ENCODE measurements at regions not wholly inside any gene's neighbourhood (a gene's known extent, or its start where the extent isn't known, plus 50 kb on each side); places are given as distances from the start of the nearest gene placed in this dataset.
"Not testable (repeated sequence)": the region's sequence is repeated elsewhere in the genome, so short reads cannot be mapped to it uniquely, and the experiment has no call there.

DNA sequence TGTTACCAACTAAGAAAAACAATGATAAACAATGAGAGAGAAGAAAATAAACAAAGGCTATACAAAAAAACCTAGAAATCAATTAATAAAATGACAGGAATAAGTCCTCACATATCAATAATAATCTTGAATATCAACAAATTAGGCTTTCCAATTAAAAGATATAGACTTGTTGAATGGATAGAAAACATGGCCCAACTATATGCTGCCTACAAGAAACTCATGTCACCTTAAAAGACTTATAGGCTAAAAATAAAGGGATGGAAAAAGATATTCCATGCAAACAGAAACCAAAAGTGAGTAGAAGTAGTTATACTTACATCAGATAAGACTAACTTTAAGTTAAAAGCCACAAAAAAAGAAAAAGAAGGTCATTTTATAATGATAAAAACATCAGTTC is 183.9 kb downstream of the MYRFL start:
- CTCF ChIA-PET = no interaction called here
- TF ChIP-seq EZH2 (IDR thresholded peaks at IDR 0.05; ENCODE audit: low read depth) = no peak
- TF ChIP-seq, protein P1, sequence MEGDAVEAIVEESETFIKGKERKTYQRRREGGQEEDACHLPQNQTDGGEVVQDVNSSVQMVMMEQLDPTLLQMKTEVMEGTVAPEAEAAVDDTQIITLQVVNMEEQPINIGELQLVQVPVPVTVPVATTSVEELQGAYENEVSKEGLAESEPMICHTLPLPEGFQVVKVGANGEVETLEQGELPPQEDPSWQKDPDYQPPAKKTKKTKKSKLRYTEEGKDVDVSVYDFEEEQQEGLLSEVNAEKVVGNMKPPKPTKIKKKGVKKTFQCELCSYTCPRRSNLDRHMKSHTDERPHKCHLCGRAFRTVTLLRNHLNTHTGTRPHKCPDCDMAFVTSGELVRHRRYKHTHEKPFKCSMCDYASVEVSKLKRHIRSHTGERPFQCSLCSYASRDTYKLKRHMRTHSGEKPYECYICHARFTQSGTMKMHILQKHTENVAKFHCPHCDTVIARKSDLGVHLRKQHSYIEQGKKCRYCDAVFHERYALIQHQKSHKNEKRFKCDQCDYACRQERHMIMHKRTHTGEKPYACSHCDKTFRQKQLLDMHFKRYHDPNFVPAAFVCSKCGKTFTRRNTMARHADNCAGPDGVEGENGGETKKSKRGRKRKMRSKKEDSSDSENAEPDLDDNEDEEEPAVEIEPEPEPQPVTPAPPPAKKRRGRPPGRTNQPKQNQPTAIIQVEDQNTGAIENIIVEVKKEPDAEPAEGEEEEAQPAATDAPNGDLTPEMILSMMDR (conservative IDR thresholded peaks at IDR 0.05) = no peak

DNA sequence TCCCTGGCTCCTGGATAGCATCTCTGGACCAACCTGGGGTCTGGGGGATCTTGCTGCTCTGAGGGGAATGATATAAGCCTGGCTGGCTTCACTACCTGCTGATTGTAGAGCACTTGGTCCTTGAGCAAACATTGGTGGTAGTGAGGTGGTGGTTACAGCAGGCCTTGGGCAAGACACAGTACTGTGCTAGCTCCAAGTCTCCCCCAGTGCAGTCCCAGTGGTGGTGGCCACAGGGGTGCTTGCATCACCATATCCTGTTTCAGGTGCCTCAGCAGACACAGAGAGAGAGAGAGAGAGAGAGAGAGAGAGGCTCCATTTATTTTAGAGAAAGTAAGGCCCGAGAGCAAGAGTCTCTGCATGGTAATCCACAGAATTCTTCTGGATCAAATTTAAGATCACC is 186.3 kb downstream of the MYRFL start:
- ChIA-PET POLR2A (ENCODE audit: unreplicated experiment) (no interaction called here), CTCF (interaction anchor here (0.6 kb wide), 1 partner anchor 182 kb away, joined by 3 read pairs; no protein-coding TSS in a partner anchor)
- Histone ChIP-seq H3K4me2 (no peak overlapping the region), H3K79me2 (ENCODE audit: low read depth) (no peaks in the 10 kb centered on the region), H3F3A (ENCODE audit: insufficient read depth, low read depth) (peaks cover 9% of the 10 kb centered on the region), H3K4me3 (no peak overlapping the region), H3K36me3 (ENCODE audit: low read depth) (no peaks in the 10 kb centered on the region), H3K27me3 (ENCODE audit: insufficient read depth, low read depth) (no peaks in the 10 kb centered on the region), H3K27ac (no peak overlapping the region), H3K9me3 (ENCODE audit: insufficient read depth, low read depth) (peaks cover 10% of the 10 kb centered on the region; the same call in 1 of the 2 replicates), H3K9me2 (ENCODE audit: insufficient read depth) (no peaks in the 10 kb centered on the region), H4K20me1 (ENCODE audit: insufficient read depth) (no peaks in the 10 kb centered on the region), H2AFZ (no peak overlapping the region), H3K4me1 (replicated peaks; ENCODE audit: insufficient read depth) (peaks cover 20% of the 10 kb centered on the region)
- no peak for TF ChIP-seq EZH2 (IDR thresholded peaks at IDR 0.05; ENCODE audit: low read depth)
- TF ChIP-seq, protein P1 (conservative IDR thresholded peaks at IDR 0.05) = no peak
- DNase-seq = no peak
- no TSS peak for BruUV-seq (replicated peaks)
- intact Hi-C loops (cut with micrococcal nuclease; ENCODE audit: unreplicated experiment) = no loop called here

More for the DNA sequence above, 183.9 kb downstream of the MYRFL start:
- Histone ChIP-seq H3F3A (ENCODE audit: insufficient read depth, low read depth) (peaks cover 9% of the 10 kb centered on the region), H3K9me2 (ENCODE audit: insufficient read depth) (no peaks in the 10 kb centered on the region), H2AFZ (no peak overlapping the region), H3K4me3 (no peak overlapping the region), H3K4me1 (replicated peaks; ENCODE audit: insufficient read depth) (peaks cover 20% of the 10 kb centered on the region), H3K27me3 (ENCODE audit: insufficient read depth, low read depth) (no peaks in the 10 kb centered on the region), H3K79me2 (ENCODE audit: low read depth) (no peaks in the 10 kb centered on the region), H3K9me3 (ENCODE audit: insufficient read depth, low read depth) (peaks cover 10% of the 10 kb centered on the region; the same call in 1 of the 2 replicates), H3K36me3 (ENCODE audit: low read depth) (no peaks in the 10 kb centered on the region), H3K4me2 (no peak overlapping the region), H4K20me1 (ENCODE audit: insufficient read depth) (no peaks in the 10 kb centered on the region), H3K27ac (no peak overlapping the region)
- POLR2A ChIA-PET (ENCODE audit: unreplicated experiment) = no interaction called here
- no TSS peak for BruUV-seq (replicated peaks)
- intact Hi-C loops (cut with micrococcal nuclease; ENCODE audit: unreplicated experiment) = no loop called here
- no peak for DNase-seq

DNA sequence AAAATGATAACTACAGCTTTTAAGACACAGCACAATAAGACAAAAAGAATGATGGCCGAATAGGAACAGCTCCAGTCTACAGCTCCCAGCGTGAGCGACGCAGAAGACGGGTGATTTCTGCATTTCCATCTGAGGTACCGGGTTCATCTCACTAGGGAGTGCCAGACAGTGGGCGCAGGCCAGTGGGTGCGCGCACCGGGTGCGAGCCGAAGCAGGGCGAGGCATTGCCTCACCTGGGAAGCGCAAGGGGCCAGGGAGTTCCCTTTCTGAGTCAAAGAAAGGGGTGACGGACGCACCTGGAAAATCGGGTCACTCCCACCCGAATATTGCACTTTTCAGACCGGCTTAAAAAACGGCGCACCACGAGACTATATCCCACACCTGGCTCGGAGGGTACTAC is 188.0 kb downstream of the MYRFL start:
- H3K36me3 ChIP-seq (ENCODE audit: low read depth); H3K79me2 ChIP-seq (ENCODE audit: low read depth); H3F3A ChIP-seq (ENCODE audit: insufficient read depth, low read depth); BruUV-seq (replicated peaks); H3K9me2 ChIP-seq (ENCODE audit: insufficient read depth); H3K9me3 ChIP-seq (ENCODE audit: insufficient read depth, low read depth); H4K20me1 ChIP-seq (ENCODE audit: insufficient read depth); H3K27ac ChIP-seq; CTCF ChIA-PET; H3K27me3 ChIP-seq (ENCODE audit: insufficient read depth, low read depth); intact Hi-C loops (cut with micrococcal nuclease; ENCODE audit: unreplicated experiment): not testable (repeated sequence)
- H3K4me3 ChIP-seq = peak overlapping the region; percentile 50; the same call in 1 of the 2 replicates
- peaks cover 13% of the 10 kb centered on the region for H3K4me1 ChIP-seq (replicated peaks; ENCODE audit: insufficient read depth)
- POLR2A ChIA-PET (ENCODE audit: unreplicated experiment) = interaction anchor here (0.6 kb wide), 1 partner anchor 17 kb away, joined by 12 read pairs; no protein-coding TSS in a partner anchor
- H3K4me2 ChIP-seq = peak overlapping the region; percentile 73
- H2AFZ ChIP-seq = peak overlapping the region; percentile 78
- peak in 1 of 2 experiments; percentile 38 for DNase-seq

DNA sequence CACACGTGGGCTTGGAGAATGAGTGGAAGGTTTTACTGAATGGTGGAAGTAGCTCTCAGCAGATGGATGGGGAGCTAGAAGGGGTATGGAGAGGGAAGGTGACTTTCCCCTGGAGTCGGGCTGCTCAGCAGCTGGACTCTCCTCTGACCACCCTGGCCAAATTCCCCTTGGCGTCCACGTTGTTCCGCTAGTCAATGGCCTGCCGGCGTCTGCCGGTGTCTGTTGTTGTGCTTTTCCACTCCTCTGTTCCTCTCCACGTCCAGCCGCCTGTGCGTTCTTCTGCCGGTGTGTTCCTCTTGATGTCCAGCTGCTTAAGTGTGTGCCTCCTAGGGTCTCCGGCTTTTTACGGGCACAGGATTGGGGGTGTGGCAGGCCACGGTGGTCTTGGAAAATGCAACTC is 203.5 kb downstream of the MYRFL start:
- ChIA-PET CTCF (no interaction called here), POLR2A (ENCODE audit: unreplicated experiment) (no interaction called here)
- Histone ChIP-seq H3K9me3 (ENCODE audit: insufficient read depth, low read depth) (no peaks in the 10 kb centered on the region), H4K20me1 (ENCODE audit: insufficient read depth) (no peaks in the 10 kb centered on the region), H3K4me3 (no peak overlapping the region), H3F3A (ENCODE audit: insufficient read depth, low read depth) (no peaks in the 10 kb centered on the region), H2AFZ (no peak overlapping the region), H3K9me2 (ENCODE audit: insufficient read depth) (no peaks in the 10 kb centered on the region; the same call in 1 of the 2 replicates), H3K27ac (no peak overlapping the region), H3K4me2 (no peak overlapping the region), H3K79me2 (ENCODE audit: low read depth) (no peaks in the 10 kb centered on the region), H3K36me3 (ENCODE audit: low read depth) (no peaks in the 10 kb centered on the region), H3K4me1 (replicated peaks; ENCODE audit: insufficient read depth) (no peaks in the 10 kb centered on the region), H3K27me3 (ENCODE audit: insufficient read depth, low read depth) (no peaks in the 10 kb centered on the region)
- BruUV-seq (replicated peaks) = no TSS peak
- no peak for DNase-seq
- intact Hi-C loops (cut with micrococcal nuclease; ENCODE audit: unreplicated experiment) = no loop called here
- TF ChIP-seq, protein P1 (conservative IDR thresholded peaks at IDR 0.05) = no peak
- no peak for TF ChIP-seq EZH2 (IDR thresholded peaks at IDR 0.05; ENCODE audit: low read depth)

Measured in PC-9 (cell line).